OCI-LY3 (cell line): ENCODE measurements at regions not wholly inside any gene's neighbourhood (a gene's known extent, or its start where the extent isn't known, plus 50 kb on each side); places are given as distances from the start of the nearest gene placed in this dataset.

Experiments used
- H2AFZ ChIP-seq: fragments of 200-600, 300-600 bp; shearing (Covaris generic); 2 replicates; pipeline ENCODE4 v1.6.0; 2014; ENCODE audit warnings: antibody characterized with exemption, low read depth, low read length
- H3K27ac ChIP-seq: fragments of 200-600, 300-600 bp; sonication (generic); 2 replicates; pipeline ENCODE4 v1.5.1; 2014; ENCODE audit warnings: mild to moderate bottlenecking, low read length, moderate library complexity, mixed read lengths
- H3K27me3 ChIP-seq: fragments of 200-600, 300-600 bp; sonication (generic); 2 replicates; pipeline ENCODE4 v1.6.1; 2014; ENCODE audit warnings: low read depth, low read length, mixed read lengths
- H3K36me3 ChIP-seq: fragments of 200-600, 300-600 bp; sonication (generic); replicated peaks from 2 replicates; pipeline ENCODE3; 2014; ENCODE audit warnings: low read depth, low read length, mixed read lengths
- H3K4me1 ChIP-seq: fragments of 300-600, 200-600 bp; sonication (generic); 2 replicates; pipeline ENCODE4 v1.6.1; 2014; ENCODE audit warnings: low read length, mixed read lengths
- H3K4me2 ChIP-seq: fragments of 200-600, 300-600 bp; sonication (generic); 2 replicates; pipeline ENCODE4 v1.6.1; 2014; ENCODE audit warnings: low read length, mixed read lengths
- H3K4me3 ChIP-seq: fragments of 300-600, 200-600 bp; sonication (generic); 2 replicates; pipeline ENCODE4 v1.5.1; 2014; ENCODE audit warnings: antibody characterized with exemption, mild to moderate bottlenecking, low read length, moderate library complexity
- H3K79me2 ChIP-seq: fragments of 300-600, 200-600 bp; shearing (Covaris generic); 2 replicates; pipeline ENCODE4 v1.6.1; 2014; ENCODE audit warnings: mild to moderate bottlenecking, low read length, mixed read lengths
- H3K9ac ChIP-seq: fragments of 300-600, 200-600 bp; shearing (Covaris generic); 2 replicates; pipeline ENCODE4 v1.6.0; 2014; ENCODE audit warnings: mild to moderate bottlenecking, low read length, moderate library complexity
- H3K9me3 ChIP-seq: fragments of 200-600, 300-600 bp; shearing (Covaris generic); 2 replicates; pipeline ENCODE4 v1.6.1; 2014; ENCODE audit warnings: low read length, mixed read lengths; ENCODE audit not compliant: insufficient read depth
- H4K20me1 ChIP-seq: fragments of 200-600, 300-600 bp; sonication (generic); 2 replicates; pipeline ENCODE4 v1.6.1; 2016; ENCODE audit warnings: low read length, mixed read lengths; ENCODE audit not compliant: insufficient read depth
- EZH2phosphoT487 ChIP-seq: fragments of 200-600 bp; shearing (Covaris generic); IDR thresholded peaks from 2 replicates; pipeline ENCODE4 v1.6.1; 2018; ENCODE audit warnings: antibody characterized with exemption, mixed run types, low read depth
- TF ChIP-seq, protein P1 (sequence below): fragments of 200-600, 300-600 bp; sonication (generic); IDR thresholded peaks from 2 replicates; pipeline ENCODE4 v1.5.1; 2014; ENCODE audit warnings: antibody characterized with exemption, low read length, low read depth

DNA sequence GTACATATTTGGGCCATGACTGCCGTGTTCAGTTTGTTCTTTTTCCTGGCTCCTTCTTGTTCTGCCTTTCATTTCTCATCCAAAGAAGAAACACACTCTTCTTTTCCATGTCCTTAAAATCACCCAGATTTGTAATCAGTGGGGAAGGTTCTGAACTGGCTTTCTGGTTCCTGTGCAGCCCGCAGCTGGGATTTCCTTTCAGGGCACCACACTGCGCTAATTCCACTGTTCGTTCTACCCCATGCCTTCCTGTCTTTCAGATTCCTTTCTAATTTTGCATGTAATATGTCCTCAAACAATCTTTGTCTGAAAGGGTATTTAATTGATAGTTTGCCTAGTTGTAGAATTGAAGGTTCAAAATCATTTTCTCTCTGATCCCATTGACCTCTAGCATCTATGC, 94.1 kb downstream of the HS1BP3 start:
- no peak overlapping the region for H3K4me3 ChIP-seq
- TF ChIP-seq, protein P1, sequence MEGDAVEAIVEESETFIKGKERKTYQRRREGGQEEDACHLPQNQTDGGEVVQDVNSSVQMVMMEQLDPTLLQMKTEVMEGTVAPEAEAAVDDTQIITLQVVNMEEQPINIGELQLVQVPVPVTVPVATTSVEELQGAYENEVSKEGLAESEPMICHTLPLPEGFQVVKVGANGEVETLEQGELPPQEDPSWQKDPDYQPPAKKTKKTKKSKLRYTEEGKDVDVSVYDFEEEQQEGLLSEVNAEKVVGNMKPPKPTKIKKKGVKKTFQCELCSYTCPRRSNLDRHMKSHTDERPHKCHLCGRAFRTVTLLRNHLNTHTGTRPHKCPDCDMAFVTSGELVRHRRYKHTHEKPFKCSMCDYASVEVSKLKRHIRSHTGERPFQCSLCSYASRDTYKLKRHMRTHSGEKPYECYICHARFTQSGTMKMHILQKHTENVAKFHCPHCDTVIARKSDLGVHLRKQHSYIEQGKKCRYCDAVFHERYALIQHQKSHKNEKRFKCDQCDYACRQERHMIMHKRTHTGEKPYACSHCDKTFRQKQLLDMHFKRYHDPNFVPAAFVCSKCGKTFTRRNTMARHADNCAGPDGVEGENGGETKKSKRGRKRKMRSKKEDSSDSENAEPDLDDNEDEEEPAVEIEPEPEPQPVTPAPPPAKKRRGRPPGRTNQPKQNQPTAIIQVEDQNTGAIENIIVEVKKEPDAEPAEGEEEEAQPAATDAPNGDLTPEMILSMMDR, result no peak
- TF ChIP-seq EZH2phosphoT487, result no peak

DNA sequence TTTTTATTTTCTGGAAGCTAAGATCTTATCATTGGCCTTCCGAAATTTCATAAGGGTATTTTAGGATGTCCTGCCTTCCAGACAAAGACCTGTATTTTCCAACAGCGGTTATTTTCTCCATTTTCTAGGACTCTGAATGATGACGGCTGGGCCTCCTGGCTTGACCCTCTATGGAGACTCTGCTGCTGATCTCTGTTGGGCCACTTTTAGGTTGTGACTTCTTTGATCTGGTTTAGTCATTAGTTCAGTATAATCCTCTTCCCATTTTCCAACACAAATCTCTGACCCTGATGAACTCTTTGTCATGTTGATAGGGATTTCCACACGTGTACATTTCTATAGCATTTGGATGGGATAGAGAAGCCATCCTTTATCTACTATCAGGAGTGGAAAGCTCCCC, 93.7 kb downstream of the HS1BP3 start:
- Histone ChIP-seq H3K4me1 (no peaks in the 10 kb centered on the region), H3K27ac (no peak overlapping the region), H3K9ac (no peak overlapping the region), H3K4me3 (no peak overlapping the region), H3K27me3 (peaks cover 22% of the 10 kb centered on the region), H3K9me3 (no peaks in the 10 kb centered on the region), H2AFZ (no peak overlapping the region), H3K79me2 (no peaks in the 10 kb centered on the region), H3K4me2 (no peak overlapping the region), H3K36me3 (no peaks in the 10 kb centered on the region), H4K20me1 (no peaks in the 10 kb centered on the region)
- TF ChIP-seq, protein P1, result no peak
- no peak for TF ChIP-seq EZH2phosphoT487

More for the DNA sequence above, 94.1 kb downstream of the HS1BP3 start:
- Histone ChIP-seq H3K79me2 (no peaks in the 10 kb centered on the region), H3K9me3 (no peaks in the 10 kb centered on the region), H3K9ac (no peak overlapping the region), H3K27me3 (peaks cover 22% of the 10 kb centered on the region), H3K4me1 (no peaks in the 10 kb centered on the region), H4K20me1 (no peaks in the 10 kb centered on the region), H3K27ac (no peak overlapping the region), H3K36me3 (no peaks in the 10 kb centered on the region), H2AFZ (no peak overlapping the region), H3K4me2 (no peak overlapping the region)

DNA sequence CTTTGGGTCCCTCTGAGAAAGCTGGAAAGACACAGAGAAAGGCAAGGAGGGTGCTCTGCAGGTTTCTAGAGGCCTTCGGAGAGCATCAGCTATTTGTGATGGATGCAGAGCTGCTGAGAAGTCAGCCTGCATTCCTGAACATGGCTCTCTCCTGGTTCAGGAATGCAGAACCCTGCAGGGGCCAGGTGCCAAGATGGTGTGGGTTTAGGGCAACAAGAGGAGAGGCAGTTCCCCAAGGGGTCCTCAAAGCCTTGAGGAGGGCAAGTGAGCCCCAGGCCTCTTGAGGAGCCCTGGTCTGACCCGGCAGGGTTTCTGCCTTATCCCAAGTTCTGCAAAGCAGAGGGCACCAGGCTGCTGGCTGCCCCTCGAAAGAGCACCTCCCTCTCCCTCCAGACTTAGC, 93.3 kb downstream of the HS1BP3 start:
- no peak overlapping the region for H3K27ac ChIP-seq
- H3K27me3 ChIP-seq, result peaks cover 22% of the 10 kb centered on the region
- H3K36me3 ChIP-seq, result no peaks in the 10 kb centered on the region

DNA sequence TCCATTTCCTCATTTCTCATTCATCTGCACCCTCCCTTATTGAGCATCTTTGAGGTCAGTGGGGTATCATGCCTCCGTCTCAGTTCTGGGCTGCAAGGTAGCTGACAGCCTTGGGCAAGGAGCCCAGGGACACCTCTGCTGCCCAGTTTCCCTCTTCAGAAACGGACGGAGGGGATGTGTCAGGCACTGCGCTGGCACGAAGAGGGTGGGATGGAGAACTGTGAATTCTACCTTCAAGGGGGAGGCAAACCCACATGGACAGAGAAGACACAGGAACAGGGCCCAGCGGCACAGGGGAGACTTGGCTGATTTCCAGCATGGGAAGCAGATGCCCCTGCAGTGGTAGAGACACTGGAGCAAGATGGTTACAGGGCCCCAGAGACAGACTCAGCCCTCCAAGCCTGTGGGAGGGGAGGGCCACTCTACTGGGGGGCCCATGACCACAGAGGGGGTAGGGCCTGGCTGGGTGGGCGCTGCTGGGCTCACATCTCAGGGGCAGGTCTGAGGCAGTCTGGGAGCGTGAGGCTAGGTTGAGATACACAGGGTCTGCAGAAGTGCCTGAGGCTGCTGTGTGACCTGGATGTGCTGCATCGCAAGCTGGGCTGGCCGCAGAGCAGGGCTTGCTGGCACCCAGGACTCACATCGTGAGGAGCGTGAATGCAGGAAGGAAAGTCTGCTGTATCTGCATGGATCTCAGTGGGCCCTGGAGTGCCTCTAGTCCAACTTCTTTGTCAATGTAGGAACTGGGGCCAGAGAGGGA, 92.3 kb downstream of the HS1BP3 start:
- peaks cover 22% of the 10 kb centered on the region for H3K27me3 ChIP-seq
- TF ChIP-seq, protein P1, result no peak
- no peak for TF ChIP-seq EZH2phosphoT487
- no peak overlapping the region for H3K27ac ChIP-seq
- no peaks in the 10 kb centered on the region for H3K9me3 ChIP-seq
- H3K4me2 ChIP-seq, result no peak overlapping the region
- no peaks in the 10 kb centered on the region for H3K36me3 ChIP-seq
- no peak overlapping the region for H2AFZ ChIP-seq
- H4K20me1 ChIP-seq, result no peaks in the 10 kb centered on the region
- no peaks in the 10 kb centered on the region for H3K4me1 ChIP-seq
- no peaks in the 10 kb centered on the region for H3K79me2 ChIP-seq
- H3K4me3 ChIP-seq, result no peak overlapping the region
- no peak overlapping the region for H3K9ac ChIP-seq

More for the DNA sequence above, 93.3 kb downstream of the HS1BP3 start:
- no peak overlapping the region for H3K4me2 ChIP-seq
- no peak overlapping the region for H2AFZ ChIP-seq
- no peaks in the 10 kb centered on the region for H4K20me1 ChIP-seq
- TF ChIP-seq, protein P1, result no peak
- H3K9me3 ChIP-seq, result no peaks in the 10 kb centered on the region
- H3K79me2 ChIP-seq, result no peaks in the 10 kb centered on the region
- no peak overlapping the region for H3K9ac ChIP-seq
- H3K4me3 ChIP-seq, result no peak overlapping the region
- H3K4me1 ChIP-seq, result no peaks in the 10 kb centered on the region
